ENCODE measurements at regions not wholly inside any gene's neighbourhood (a gene's known extent, or its start where the extent isn't known, plus 50 kb on each side); places are given as distances from the start of the nearest gene placed in this dataset.

DNA sequence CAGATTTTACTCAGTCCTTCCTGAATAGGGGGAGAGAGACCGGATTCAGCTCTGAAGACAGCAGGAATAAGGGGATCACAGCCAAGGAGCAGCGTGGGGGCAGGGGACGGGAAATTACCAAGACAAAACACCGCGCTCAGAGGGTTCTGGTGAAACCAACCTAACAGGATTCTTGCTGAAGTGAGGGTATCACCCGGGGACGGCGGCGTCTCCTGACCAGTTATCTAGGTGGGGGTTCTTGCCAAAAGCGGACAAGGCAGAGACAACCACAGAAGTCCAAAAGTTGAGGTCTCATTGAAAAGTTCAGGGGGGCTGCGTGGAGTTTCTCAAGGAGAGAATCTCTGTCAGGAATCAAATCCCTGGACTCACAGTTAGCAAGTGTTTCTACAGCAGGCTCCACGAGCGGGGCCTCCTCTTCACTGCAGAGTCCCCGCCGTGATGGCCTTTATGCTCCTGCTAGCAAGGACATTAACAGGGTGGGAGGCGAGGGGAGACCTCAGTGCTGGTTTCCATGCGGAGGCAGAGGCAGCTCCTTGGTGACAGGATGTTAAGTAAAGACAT, 291.0 kb downstream of the BRD1 start:
- TF ChIP-seq POU6F1 (CRISPR knock-in tag; IDR thresholded peaks at IDR 0.05; ENCODE audit: borderline replicate concordance, low read depth) (no peak), SNAI2 (CRISPR knock-in tag; IDR thresholded peaks at IDR 0.05) (no peak), ZNF8 (CRISPR knock-in tag; IDR thresholded peaks at IDR 0.05) (no peak), PATZ1 (CRISPR knock-in tag; IDR thresholded peaks at IDR 0.05; ENCODE audit: borderline replicate concordance) (no peak)

Measured in SK-N-SH treated with all-trans-retinoic acid at 6 μM for 48 hours (cell line).